ENCODE measurements at regions not wholly inside any gene's neighbourhood (a gene's known extent, or its start where the extent isn't known, plus 50 kb on each side); places are given as distances from the start of the nearest gene placed in this dataset.

DNA sequence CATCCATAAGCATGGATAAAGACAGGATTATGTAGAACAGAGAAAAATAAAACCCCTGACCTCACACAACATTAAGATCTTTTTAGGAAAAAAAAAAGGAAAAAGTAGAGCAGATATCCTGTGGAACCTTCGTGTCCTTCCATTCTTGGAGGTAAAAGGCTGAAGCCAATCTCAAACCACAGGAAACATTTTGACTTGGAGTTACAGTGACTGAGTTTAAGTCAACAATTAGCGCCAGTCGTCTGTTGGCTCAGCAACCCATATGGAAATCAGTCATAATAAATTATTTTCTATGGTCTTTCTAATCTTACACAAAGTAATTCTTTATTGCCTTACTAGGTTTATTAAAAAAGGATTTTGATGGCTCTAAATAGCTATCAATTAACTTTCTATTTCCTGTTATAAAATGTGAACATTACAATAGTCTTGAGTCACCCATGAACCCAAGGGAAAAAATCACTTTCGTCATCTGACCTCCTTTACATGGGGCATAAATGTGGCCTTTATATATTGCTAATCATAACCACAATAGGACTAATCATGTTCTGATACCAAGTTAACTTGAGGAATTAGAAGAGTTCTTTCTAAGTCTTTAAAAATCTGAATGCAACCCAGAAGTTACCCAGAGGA is 592.9 kb downstream of the TFAP2B start:
- TF ChIP-seq, protein P1, sequence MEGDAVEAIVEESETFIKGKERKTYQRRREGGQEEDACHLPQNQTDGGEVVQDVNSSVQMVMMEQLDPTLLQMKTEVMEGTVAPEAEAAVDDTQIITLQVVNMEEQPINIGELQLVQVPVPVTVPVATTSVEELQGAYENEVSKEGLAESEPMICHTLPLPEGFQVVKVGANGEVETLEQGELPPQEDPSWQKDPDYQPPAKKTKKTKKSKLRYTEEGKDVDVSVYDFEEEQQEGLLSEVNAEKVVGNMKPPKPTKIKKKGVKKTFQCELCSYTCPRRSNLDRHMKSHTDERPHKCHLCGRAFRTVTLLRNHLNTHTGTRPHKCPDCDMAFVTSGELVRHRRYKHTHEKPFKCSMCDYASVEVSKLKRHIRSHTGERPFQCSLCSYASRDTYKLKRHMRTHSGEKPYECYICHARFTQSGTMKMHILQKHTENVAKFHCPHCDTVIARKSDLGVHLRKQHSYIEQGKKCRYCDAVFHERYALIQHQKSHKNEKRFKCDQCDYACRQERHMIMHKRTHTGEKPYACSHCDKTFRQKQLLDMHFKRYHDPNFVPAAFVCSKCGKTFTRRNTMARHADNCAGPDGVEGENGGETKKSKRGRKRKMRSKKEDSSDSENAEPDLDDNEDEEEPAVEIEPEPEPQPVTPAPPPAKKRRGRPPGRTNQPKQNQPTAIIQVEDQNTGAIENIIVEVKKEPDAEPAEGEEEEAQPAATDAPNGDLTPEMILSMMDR (IDR thresholded peaks at IDR 0.05; ENCODE audit: poor library complexity, severe bottlenecking), result no peak
- no peak for TF ChIP-seq TAF1 (IDR thresholded peaks at IDR 0.05; ENCODE audit: low read depth)
- TF ChIP-seq MXI1 (conservative IDR thresholded peaks at IDR 0.05; ENCODE audit: poor library complexity, severe bottlenecking), result no peak
- TF ChIP-seq POLR2AphosphoS5 (IDR thresholded peaks at IDR 0.05), result no peak
- TF ChIP-seq EZH2 (IDR thresholded peaks at IDR 0.05; ENCODE audit: borderline replicate concordance, insufficient read depth, low read length, poor library complexity, severe bottlenecking), result no peak
- TF ChIP-seq EP300 (conservative IDR thresholded peaks at IDR 0.05; ENCODE audit: poor library complexity, severe bottlenecking), result no peak
- TF ChIP-seq RAD21 (conservative IDR thresholded peaks at IDR 0.05), result no peak

All from neural cell (in vitro differentiated cells).